Trophoblast cell (in vitro differentiated cells and primary cell): ENCODE measurements at regions not wholly inside any gene's neighbourhood (a gene's known extent, or its start where the extent isn't known, plus 50 kb on each side); places are given as distances from the start of the nearest gene placed in this dataset.

Experiments
- DNase-seq, 2 donors: peaks; one replicate each; pipeline ENCODE4 v3.0.0-alpha.2; 2016
- H2AFZ ChIP-seq: 2 replicates; pipeline ENCODE4 v1.6.1; 2013; ENCODE audit warnings: low read length, moderate library complexity, mild to moderate bottlenecking; ENCODE audit not compliant: insufficient read depth, poor library complexity
- H2AK5ac ChIP-seq: 2 replicates; pipeline ENCODE4 v1.6.1; 2013; ENCODE audit warnings: mild to moderate bottlenecking, low read length
- H2BK120ac ChIP-seq: 2 replicates; pipeline ENCODE4 v1.6.1; 2013; ENCODE audit warnings: low read length, mild to moderate bottlenecking, moderate library complexity; ENCODE audit not compliant: insufficient read depth, poor library complexity
- H2BK12ac ChIP-seq: 2 replicates; pipeline ENCODE4 v1.6.1; 2013; ENCODE audit warnings: mild to moderate bottlenecking, low read length, moderate library complexity
- H2BK5ac ChIP-seq: 2 replicates; pipeline ENCODE4 v1.6.1; 2013; ENCODE audit warnings: low read length, low read depth, moderate library complexity, mild to moderate bottlenecking; ENCODE audit not compliant: poor library complexity
- H3K14ac ChIP-seq: 2 replicates; pipeline ENCODE4 v1.6.1; 2013; ENCODE audit warnings: mild to moderate bottlenecking, low read length
- H3K18ac ChIP-seq: 2 replicates; pipeline ENCODE4 v1.6.1; 2013; ENCODE audit warnings: mild to moderate bottlenecking, low read length
- H3K23ac ChIP-seq: 2 replicates; pipeline ENCODE4 v1.6.1; 2013; ENCODE audit warnings: low read length
- H3K27ac ChIP-seq: 2 replicates; pipeline ENCODE4 v1.5.1; 2013; ENCODE audit warnings: low read depth, mild to moderate bottlenecking, inconsistent platforms, low read length, moderate library complexity
- H3K27me3 ChIP-seq: 2 replicates; pipeline ENCODE4 v1.6.1; 2013; ENCODE audit warnings: inconsistent platforms, mild to moderate bottlenecking, low read length, moderate library complexity; ENCODE audit not compliant: insufficient read depth
- H3K36me3 ChIP-seq, 2 experiments: 1 replicate in 1 of 2; 2 replicates in 1 of 2; pipeline ENCODE4 v1.6.1; 2013; ENCODE audit warnings: low read length in 2 of 2, mild to moderate bottlenecking in 2 of 2, moderate library complexity in 1 of 2; ENCODE audit not compliant: insufficient read depth in 2 of 2, control insufficient read depth in 1 of 2
- H3K4ac ChIP-seq: 2 replicates; pipeline ENCODE4 v1.6.1; 2013; ENCODE audit warnings: low read depth, mild to moderate bottlenecking, low read length, moderate library complexity
- H3K4me1 ChIP-seq, 2 experiments: 1 replicate in 1 of 2; 2 replicates in 1 of 2; pipeline ENCODE4 v1.6.1; 2013; ENCODE audit warnings: low read length in 2 of 2, mild to moderate bottlenecking in 2 of 2, moderate library complexity in 1 of 2; ENCODE audit not compliant: insufficient read depth in 2 of 2, control insufficient read depth in 1 of 2
- H3K4me2 ChIP-seq: 2 replicates; pipeline ENCODE4 v1.6.1; 2013; ENCODE audit warnings: inconsistent platforms, mild to moderate bottlenecking, low read length, moderate library complexity
- H3K4me3 ChIP-seq: 2 replicates; pipeline ENCODE4 v1.5.1; 2013; ENCODE audit warnings: mild to moderate bottlenecking, low read depth, low read length, inconsistent platforms
- H3K79me1 ChIP-seq: one replicate; pipeline ENCODE4 v1.6.1; 2013; ENCODE audit warnings: low read length
- H3K79me2 ChIP-seq: 2 replicates; pipeline ENCODE4 v1.6.1; 2013; ENCODE audit warnings: low read length, mild to moderate bottlenecking; ENCODE audit not compliant: control insufficient read depth, insufficient read depth, poor library complexity
- H3K9ac ChIP-seq: 2 replicates; pipeline ENCODE4 v1.6.1; 2013; ENCODE audit warnings: mild to moderate bottlenecking, low read length
- H3K9me3 ChIP-seq: 2 replicates; pipeline ENCODE4 v1.6.1; 2013; ENCODE audit warnings: low read depth, mild to moderate bottlenecking, control low read depth, inconsistent platforms, low read length; ENCODE audit not compliant: insufficient read depth
- H4K12ac ChIP-seq: 2 replicates; pipeline ENCODE4 v1.6.1; 2013; ENCODE audit warnings: low read depth, mild to moderate bottlenecking, low read length, moderate library complexity
- H4K8ac ChIP-seq: 2 replicates; pipeline ENCODE4 v1.6.1; 2013; ENCODE audit warnings: low read depth, mild to moderate bottlenecking, low read length, moderate library complexity
- H4K91ac ChIP-seq: one replicate; pipeline ENCODE4 v1.6.1; 2013; ENCODE audit warnings: low read depth, mild to moderate bottlenecking, low read length, moderate library complexity
- WGBS: extraction: QIAGEN DNeasy Blood & Tissue Kit; methylation state at CpG from one replicate; pipeline ENCODE4 v1.1.7; 2013; ENCODE audit warnings: missing lambda C conversion rate; ENCODE audit not compliant: insufficient read length, insufficient coverage; ENCODE audit errors: extremely low coverage; 5-methylcytosine and 5-hydroxymethylcytosine counted together

GRCh38 chr9:84170521-84171141 is 169.9 kb downstream of the SLC28A3 start:
- no CpG with 5 or more reads among the region's 9 CpGs for WGBS
- H3K14ac ChIP-seq, result no peak overlapping the region
- H3K23ac ChIP-seq, result no peak overlapping the region

GRCh38 chr9:84173961-84174360 is 166.6 kb downstream of the SLC28A3 start:
- Histone ChIP-seq H3K4me1 (peaks cover 4 to 7% of the 10 kb centered on the region in 2 experiments), H4K12ac (no peak overlapping the region), H2AK5ac (no peak overlapping the region), H3K4me2 (no peak overlapping the region), H3K14ac (no peak overlapping the region), H3K4me3 (no peak overlapping the region), H4K8ac (no peak overlapping the region), H2BK12ac (no peak overlapping the region), H3K27ac (no peak overlapping the region), H3K18ac (no peak overlapping the region), H3K36me3 (no peaks in the 10 kb centered on the region), H3K9ac (no peak overlapping the region), H3K79me1 (no peaks in the 10 kb centered on the region), H2BK120ac (no peak overlapping the region), H3K4ac (no peak overlapping the region), H3K23ac (no peak overlapping the region), H2BK5ac (no peak overlapping the region), H3K79me2 (no peaks in the 10 kb centered on the region), H4K91ac (no peak overlapping the region), H2AFZ (no peak overlapping the region), H3K27me3 (no peaks in the 10 kb centered on the region), H3K9me3 (no peaks in the 10 kb centered on the region)
- DNase-seq, result no peak
- WGBS, result no CpG with 5 or more reads among the region's 2 CpGs

More at GRCh38 chr9:84170521-84171141, 169.9 kb downstream of the SLC28A3 start:
- no peak overlapping the region for H3K4ac ChIP-seq
- H2BK5ac ChIP-seq, result no peak overlapping the region
- no peak overlapping the region for H2BK120ac ChIP-seq
- H4K91ac ChIP-seq, result no peak overlapping the region
- H3K79me2 ChIP-seq, result no peaks in the 10 kb centered on the region
- H4K8ac ChIP-seq, result no peak overlapping the region
- H2AK5ac ChIP-seq, result no peak overlapping the region
- no peak overlapping the region for H3K27ac ChIP-seq
- H3K9ac ChIP-seq, result no peak overlapping the region
- no peaks in the 10 kb centered on the region for H3K79me1 ChIP-seq
- no peaks in the 10 kb centered on the region for H3K36me3 ChIP-seq
- no peak overlapping the region for H3K4me3 ChIP-seq
- no peaks in the 10 kb centered on the region for H3K9me3 ChIP-seq
- H4K12ac ChIP-seq, result no peak overlapping the region
- no peak overlapping the region for H3K4me2 ChIP-seq
- H3K4me1 ChIP-seq, result peaks cover 4 to 7% of the 10 kb centered on the region in 2 experiments
- no peak overlapping the region for H2BK12ac ChIP-seq
- no peak overlapping the region for H3K18ac ChIP-seq
- DNase-seq, result peak; percentile 86 to 89
- H2AFZ ChIP-seq, result peak overlapping the region; percentile 3
- no peaks in the 10 kb centered on the region for H3K27me3 ChIP-seq

- Histone ChIP-seq H3K4me3 (no peak overlapping the region), H3K79me2 (no peaks in the 10 kb centered on the region), H3K4me2 (no peak overlapping the region), H3K27me3 (no peaks in the 10 kb centered on the region), H3K9ac (no peak overlapping the region), H4K12ac (no peak overlapping the region), H3K9me3 (no peaks in the 10 kb centered on the region), H3K23ac (no peak overlapping the region), H4K8ac (no peak overlapping the region), H3K36me3 (no peaks in the 10 kb centered on the region), H2AFZ (no peak overlapping the region), H3K18ac (no peak overlapping the region), H2BK120ac (no peak overlapping the region), H3K4ac (no peak overlapping the region), H2BK5ac (no peak overlapping the region), H4K91ac (no peak overlapping the region), H2BK12ac (no peak overlapping the region), H3K14ac (no peak overlapping the region), H3K79me1 (no peaks in the 10 kb centered on the region), H2AK5ac (no peak overlapping the region), H3K27ac (no peak overlapping the region), H3K4me1 (peaks cover 4 to 7% of the 10 kb centered on the region in 2 experiments)
- no peak for DNase-seq
- WGBS, result no CpG with 5 or more reads among the region's 1 CpG
Measured at GRCh38 chr9:84174486-84174885, 166.1 kb downstream of the SLC28A3 start.

- H3K27ac ChIP-seq, result no peak overlapping the region
- H4K91ac ChIP-seq, result no peak overlapping the region
- no CpG with 5 or more reads among the region's 3 CpGs for WGBS
- no peak overlapping the region for H3K9ac ChIP-seq
- H2BK12ac ChIP-seq, result no peak overlapping the region
- H3K23ac ChIP-seq, result no peak overlapping the region
- no peak overlapping the region for H3K4me2 ChIP-seq
- H3K4ac ChIP-seq, result no peak overlapping the region
- no peak for DNase-seq
- H2AK5ac ChIP-seq, result no peak overlapping the region
- no peak overlapping the region for H4K12ac ChIP-seq
- no peak overlapping the region for H2BK120ac ChIP-seq
- no peak overlapping the region for H2BK5ac ChIP-seq
- H3K18ac ChIP-seq, result no peak overlapping the region
- no peak overlapping the region for H3K14ac ChIP-seq
- peaks cover 3 to 4% of the 10 kb centered on the region in 2 experiments for H3K4me1 ChIP-seq
- H3K9me3 ChIP-seq, result no peaks in the 10 kb centered on the region
- H3K36me3 ChIP-seq, result no peaks in the 10 kb centered on the region
- H4K8ac ChIP-seq, result no peak overlapping the region
- H3K4me3 ChIP-seq, result no peak overlapping the region
- no peaks in the 10 kb centered on the region for H3K79me1 ChIP-seq
- H3K27me3 ChIP-seq, result no peaks in the 10 kb centered on the region
- H3K79me2 ChIP-seq, result no peaks in the 10 kb centered on the region
- no peak overlapping the region for H2AFZ ChIP-seq
Measured at GRCh38 chr9:84177407-84177806, 163.2 kb downstream of the SLC28A3 start.
